B cell (primary cell): ENCODE measurements at regions not wholly inside any gene's neighbourhood (a gene's known extent, or its start where the extent isn't known, plus 50 kb on each side); places are given as distances from the start of the nearest gene placed in this dataset.

ENCODE experiments used
- CTCF ChIP-seq: fragments of 200-600 bp; IDR thresholded peaks from one replicate; pipeline ENCODE4 v1.8.0; 2022; ENCODE audit warnings: antibody characterized with exemption, mild to moderate bottlenecking
- EZH2 ChIP-seq: IDR thresholded peaks from 2 replicates; pipeline ENCODE4 v1.6.1; 2012; ENCODE audit warnings: borderline replicate concordance, low read depth, mild to moderate bottlenecking, moderate library complexity, low read length; ENCODE audit not compliant: insufficient read depth, poor library complexity, severe bottlenecking

DNA sequence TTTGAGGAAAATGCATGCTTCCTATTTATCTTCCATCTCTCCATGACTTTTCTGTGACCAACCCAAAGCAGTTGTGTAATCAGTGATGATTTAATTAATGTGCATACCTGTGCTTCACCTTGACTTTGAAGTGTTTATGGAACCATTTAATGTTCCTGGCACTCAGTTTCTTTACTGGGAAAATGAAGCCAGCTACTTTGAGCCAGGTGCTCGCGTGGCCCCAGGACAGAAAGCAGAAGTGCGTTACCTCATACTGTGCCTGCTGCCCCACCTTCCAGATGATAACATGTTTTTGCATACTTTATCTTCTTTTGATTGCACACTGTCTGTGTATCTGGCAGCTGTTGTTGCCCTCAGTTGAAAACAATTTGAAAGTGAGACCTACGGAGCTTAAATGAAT, 61.3 kb downstream of the PMAIP1 start:
- no peak for TF ChIP-seq EZH2
- no peak for TF ChIP-seq CTCF
